ENCODE measurements at regions not wholly inside any gene's neighbourhood (a gene's known extent, or its start where the extent isn't known, plus 50 kb on each side); places are given as distances from the start of the nearest gene placed in this dataset.

- H3K27me3 ChIP-seq, result no peaks in the 10 kb centered on the region
- no peak for DNase-seq
- intact Hi-C loops (cut with DNase I), result no loop called here
- H3K27ac ChIP-seq, result no peak overlapping the region
- TF ChIP-seq CTCF (IDR thresholded peaks at IDR 0.05) (no peak), POLR2A (IDR thresholded peaks at IDR 0.05) (no peak)
- H3K36me3 ChIP-seq, result no peaks in the 10 kb centered on the region
- no peak overlapping the region for H3K4me3 ChIP-seq (replicated peaks in 1 of 3)
- H3K9me3 ChIP-seq, result no peaks in the 10 kb centered on the region
- WGBS, 2 donors, result 48 to 52% methylated on average over 2 of the region's 2 CpGs
- no peaks in the 10 kb centered on the region for H3K4me1 ChIP-seq
Measured at GRCh38 chr4:130053723-130054122, 957.8 kb downstream of the C4orf33 start.

- H3K27me3 ChIP-seq, result no peaks in the 10 kb centered on the region
- H3K9me3 ChIP-seq, result no peaks in the 10 kb centered on the region
- no peak overlapping the region for H3K27ac ChIP-seq
- intact Hi-C loops (cut with DNase I), result no loop called here
- no peaks in the 10 kb centered on the region for H3K4me1 ChIP-seq
- DNase-seq, result no peak
- no peak for TF ChIP-seq POLR2A (IDR thresholded peaks at IDR 0.05)
- no peak for TF ChIP-seq CTCF (IDR thresholded peaks at IDR 0.05)
- 70 to 83% methylated on average over 1 of the region's 1 CpG for WGBS, 2 donors
- no peaks in the 10 kb centered on the region for H3K36me3 ChIP-seq
- no peak overlapping the region for H3K4me3 ChIP-seq (replicated peaks in 1 of 3)
Measured at GRCh38 chr4:130054908-130055307, 959.0 kb downstream of the C4orf33 start.

- no peaks in the 10 kb centered on the region for H3K4me1 ChIP-seq
- H3K36me3 ChIP-seq, result no peaks in the 10 kb centered on the region
- intact Hi-C loops (cut with DNase I), result no loop called here
- no peak overlapping the region for H3K27ac ChIP-seq
- H3K9me3 ChIP-seq, result no peaks in the 10 kb centered on the region
- no peak overlapping the region for H3K4me3 ChIP-seq (replicated peaks in 1 of 3)
- H3K27me3 ChIP-seq, result no peaks in the 10 kb centered on the region
- no peak for TF ChIP-seq CTCF (IDR thresholded peaks at IDR 0.05)
- no peak for TF ChIP-seq POLR2A (IDR thresholded peaks at IDR 0.05)
- WGBS, 2 donors, result 90 to 97% methylated on average over 2 of the region's 2 CpGs
- DNase-seq, result no peak
Measured at GRCh38 chr4:130056286-130056685, 960.3 kb downstream of the C4orf33 start.

- no peak overlapping the region for H3K27ac ChIP-seq
- no peak overlapping the region for H3K4me3 ChIP-seq (replicated peaks in 1 of 3)
- WGBS, 2 donors, result 85 to 89% methylated on average over 2 of the region's 2 CpGs
- no peaks in the 10 kb centered on the region for H3K9me3 ChIP-seq
- intact Hi-C loops (cut with DNase I), result no loop called here
- no peaks in the 10 kb centered on the region for H3K36me3 ChIP-seq
- no peak for DNase-seq
- no peaks in the 10 kb centered on the region for H3K27me3 ChIP-seq
- H3K4me1 ChIP-seq, result no peaks in the 10 kb centered on the region
- TF ChIP-seq CTCF (IDR thresholded peaks at IDR 0.05) (no peak), POLR2A (IDR thresholded peaks at IDR 0.05) (no peak)
Measured at GRCh38 chr4:130064471-130064870, 968.5 kb downstream of the C4orf33 start.

- TF ChIP-seq CTCF (IDR thresholded peaks at IDR 0.05) (no peak), POLR2A (IDR thresholded peaks at IDR 0.05) (no peak)
- Histone ChIP-seq H3K27me3 (no peaks in the 10 kb centered on the region), H3K4me3 (replicated peaks in 1 of 3) (no peak overlapping the region), H3K36me3 (no peaks in the 10 kb centered on the region), H3K4me1 (no peaks in the 10 kb centered on the region), H3K9me3 (no peaks in the 10 kb centered on the region), H3K27ac (no peak overlapping the region)
- DNase-seq, result no peak
- intact Hi-C loops (cut with DNase I), result no loop called here
- WGBS, 2 donors, result 98 to 100% methylated on average over 1 of the region's 1 CpG
Measured at GRCh38 chr4:130067419-130067818, 971.5 kb downstream of the C4orf33 start.
